Stimulated activated naive B cell treated with anti-CD40 and anti-IgM and Interleukin-4, amounts not matched to agents 10 μg/mL and 1 μg/mL and 100 μg/mL, for 72 hours (primary cell): ENCODE measurements at regions not wholly inside any gene's neighbourhood (a gene's known extent, or its start where the extent isn't known, plus 50 kb on each side); places are given as distances from the start of the nearest gene placed in this dataset.

Experiments used
- ATAC-seq, 2 donors: fragments of 150-1000 bp; cut with Tn5 transposase; replicated peaks; 2 replicates each; pipeline ENCODE4 v1.10.0; 2021; ENCODE audit warnings: moderate library complexity in 1 of 2
- DNase-seq: peaks from one replicate; pipeline ENCODE4 v3.0.0; 2021
- H3K27ac Mint-ChIP-seq: one replicate; pipeline ENCODE4 v1.8.0; 2022; ENCODE audit warnings: mild to moderate bottlenecking, mixed read lengths
- H3K27me3 Mint-ChIP-seq, 2 donors: one replicate each; pipeline ENCODE4 v1.8.0; 2022; ENCODE audit warnings: mixed read lengths in 2 of 2
- H3K36me3 Mint-ChIP-seq, 2 donors: one replicate each; pipeline ENCODE4 v1.8.0; 2022; ENCODE audit warnings: mixed read lengths in 2 of 2, mild to moderate bottlenecking in 1 of 2
- H3K4me1 Mint-ChIP-seq, 2 donors: one replicate each; pipeline ENCODE4 v1.8.0; 2022; ENCODE audit warnings: mixed read lengths in 2 of 2, mild to moderate bottlenecking in 1 of 2
- H3K4me3 Mint-ChIP-seq, 2 donors: one replicate each; pipeline ENCODE4 v1.8.0; 2022; ENCODE audit warnings: mild to moderate bottlenecking in 2 of 2, mixed read lengths in 2 of 2, moderate library complexity in 1 of 2
- H3K9me3 Mint-ChIP-seq, 2 donors: one replicate each; pipeline ENCODE4 v1.8.0; 2022; ENCODE audit warnings: mixed read lengths in 2 of 2, mild to moderate bottlenecking in 1 of 2

DNA sequence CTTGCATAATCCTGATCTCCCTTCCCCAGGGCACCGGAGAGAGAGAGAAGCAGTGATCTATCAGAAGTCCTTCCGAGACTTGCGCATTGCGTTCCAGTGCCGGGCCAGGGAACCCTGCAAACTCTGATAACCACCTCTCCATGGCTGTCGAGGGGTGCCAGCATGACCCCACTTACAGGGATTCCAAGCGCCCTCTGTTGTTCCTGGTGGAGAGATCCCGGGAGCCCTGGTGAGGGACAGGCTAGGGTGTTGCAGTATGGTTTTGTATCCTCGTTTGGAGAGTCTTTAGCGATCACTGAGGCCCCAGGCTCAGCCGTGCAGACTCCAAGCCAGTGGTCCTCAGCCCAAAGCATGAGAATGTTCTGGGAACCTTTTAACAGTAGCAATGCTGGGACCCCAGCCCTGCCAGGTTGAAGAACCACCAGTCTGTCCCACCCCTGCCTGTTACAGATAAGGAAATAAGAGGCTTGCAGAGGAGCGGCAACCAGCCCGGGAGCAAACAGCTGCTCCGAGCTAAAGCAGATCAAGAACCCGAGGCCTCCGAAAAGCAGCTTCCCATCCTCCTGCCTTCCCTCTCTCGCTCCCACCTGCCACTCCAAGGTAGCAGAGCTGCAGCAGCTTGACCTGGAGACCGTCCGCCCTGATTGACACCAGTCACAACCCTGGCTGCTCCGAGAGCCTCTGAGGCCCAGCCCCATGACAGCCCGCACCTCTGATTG is 150.3 kb upstream of the RPL38 start:
- Mint-ChIP-seq H3K27ac (no peak overlapping the region), H3K4me1 (no peaks in the 10 kb centered on the region), H3K9me3 (no peaks in the 10 kb centered on the region), H3K27me3 (peaks cover 27 to 46% of the 10 kb centered on the region in 2 donors), H3K4me3 (no peak overlapping the region), H3K36me3 (no peaks in the 10 kb centered on the region)
- DNase-seq (no peak), ATAC-seq (no peak)

DNA sequence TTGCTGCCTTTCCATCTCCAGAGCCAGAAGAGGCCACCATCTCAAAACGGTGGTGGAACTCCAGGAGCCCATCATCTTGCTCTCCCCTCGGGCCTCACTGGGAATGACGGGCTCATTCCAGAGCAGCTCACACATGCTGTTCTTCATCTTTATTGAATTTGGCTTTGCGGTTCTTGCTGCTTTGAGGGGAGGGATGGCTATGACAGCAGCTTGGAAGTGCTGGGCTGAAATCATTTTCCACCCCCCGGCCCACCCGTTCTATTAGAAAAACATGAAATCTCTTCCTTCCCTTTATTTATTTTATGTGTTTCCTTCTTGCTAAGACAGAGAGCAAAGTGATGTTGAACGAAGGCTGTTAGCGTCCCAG is 149.8 kb upstream of the RPL38 start:
- Mint-ChIP-seq H3K27me3 (peaks cover 27 to 46% of the 10 kb centered on the region in 2 donors), H3K4me3 (no peak overlapping the region), H3K36me3 (no peaks in the 10 kb centered on the region), H3K4me1 (no peaks in the 10 kb centered on the region), H3K27ac (no peak overlapping the region), H3K9me3 (no peaks in the 10 kb centered on the region)
- no peak for ATAC-seq
- no peak for DNase-seq

DNA sequence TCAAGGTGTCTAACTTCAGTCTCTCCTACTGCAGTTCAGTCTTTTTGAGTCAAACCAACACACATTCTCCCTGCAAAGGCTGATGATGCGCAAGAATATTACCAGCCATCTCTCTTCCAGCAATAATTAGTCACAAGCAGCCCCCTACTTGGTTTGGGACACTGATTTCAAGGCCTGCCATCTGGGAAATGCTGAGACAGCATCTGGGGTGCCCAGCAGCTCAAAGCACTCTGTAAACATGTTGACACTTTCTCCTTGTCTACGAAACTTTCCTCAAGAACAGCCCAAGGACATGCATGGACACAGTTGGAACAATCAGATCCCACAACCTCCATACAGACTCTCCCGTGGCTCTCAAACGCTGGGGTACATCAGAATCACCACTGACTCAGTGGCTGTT is 149.2 kb upstream of the RPL38 start:
- H3K4me1 Mint-ChIP-seq: no peaks in the 10 kb centered on the region
- H3K27me3 Mint-ChIP-seq: peaks cover 27 to 46% of the 10 kb centered on the region in 2 donors
- no peak overlapping the region for H3K27ac Mint-ChIP-seq
- no peaks in the 10 kb centered on the region for H3K36me3 Mint-ChIP-seq
- H3K9me3 Mint-ChIP-seq: no peaks in the 10 kb centered on the region
- H3K4me3 Mint-ChIP-seq: no peak overlapping the region
- no peak for DNase-seq
- no peak for ATAC-seq

DNA sequence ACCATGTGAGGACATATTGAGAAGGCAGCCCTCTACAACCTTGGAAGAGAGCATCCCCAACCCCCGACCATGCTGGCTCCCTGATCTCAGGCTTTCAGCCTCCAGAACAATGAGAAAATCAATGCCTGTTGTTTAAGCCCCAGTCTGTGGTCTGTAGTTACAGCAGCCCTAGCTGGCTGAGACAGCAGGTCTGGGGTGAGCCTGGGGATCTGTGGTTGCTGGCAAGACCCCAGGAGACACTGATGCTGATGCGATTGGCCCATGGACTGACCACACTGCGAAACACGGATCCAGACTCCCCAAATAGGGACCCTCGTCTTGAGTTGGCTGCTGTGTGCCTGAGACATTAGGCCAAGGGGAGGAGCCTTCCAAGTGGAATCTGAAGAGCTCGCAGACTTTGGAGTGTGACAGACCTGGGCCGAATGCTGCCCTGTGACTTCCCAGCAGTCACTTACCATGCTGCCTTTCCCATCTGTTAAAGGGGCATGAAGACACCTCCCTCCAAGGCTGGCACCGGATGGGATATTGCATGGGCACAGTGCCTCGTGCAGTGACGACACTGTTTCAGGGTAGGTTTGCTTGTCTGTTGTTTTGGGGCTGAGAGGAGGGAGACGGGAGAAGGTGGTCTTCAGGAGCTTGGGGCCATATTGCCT is 147.8 kb upstream of the RPL38 start:
- Mint-ChIP-seq H3K27ac (no peak overlapping the region), H3K4me3 (no peak overlapping the region), H3K4me1 (no peaks in the 10 kb centered on the region), H3K27me3 (peaks cover 28 to 51% of the 10 kb centered on the region in 2 donors), H3K36me3 (no peaks in the 10 kb centered on the region), H3K9me3 (peaks cover 0 to 3% of the 10 kb centered on the region in 2 donors)
- no peak for DNase-seq
- no peak for ATAC-seq

DNA sequence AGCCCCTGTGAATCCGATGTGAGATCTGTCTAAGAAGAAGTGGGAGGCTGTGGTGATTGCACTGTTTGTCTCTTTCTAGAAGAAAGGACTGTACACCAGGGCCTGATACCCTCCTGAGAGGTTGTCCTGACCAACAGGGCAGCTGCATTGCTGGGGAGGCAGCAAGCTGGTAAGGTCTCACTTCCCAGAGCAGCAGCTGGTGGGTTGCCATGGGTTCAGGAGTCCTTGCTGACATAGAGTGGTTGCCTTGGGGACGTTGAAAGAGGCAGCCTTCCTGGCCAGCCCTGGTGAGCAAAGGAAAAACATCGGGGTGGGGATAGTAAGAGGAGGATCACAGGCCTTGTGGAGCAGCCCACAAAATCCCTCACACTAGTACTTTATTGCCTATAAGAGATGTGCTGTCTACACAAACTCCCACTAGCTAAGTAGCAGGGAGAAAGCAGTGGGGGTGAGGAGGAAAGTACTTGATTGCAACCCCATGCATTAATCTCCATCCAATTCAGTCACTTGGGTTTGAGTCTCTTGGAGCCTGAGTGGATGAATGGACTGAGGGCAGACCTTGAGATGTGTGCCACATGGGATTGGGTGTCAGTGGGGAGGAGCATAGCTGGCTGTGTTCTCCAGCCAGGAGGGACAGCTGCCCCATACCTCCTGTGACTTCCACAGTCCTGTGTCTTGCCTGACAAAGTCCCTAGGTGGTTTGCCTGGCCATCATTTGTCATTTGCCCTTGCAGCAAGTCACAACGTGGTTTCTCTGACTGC is 143.8 kb upstream of the RPL38 start:
- ATAC-seq (no peak), DNase-seq (no peak)
- H3K27me3 Mint-ChIP-seq: peaks cover 24 to 44% of the 10 kb centered on the region in 2 donors
- no peaks in the 10 kb centered on the region for H3K36me3 Mint-ChIP-seq
- no peak overlapping the region for H3K4me3 Mint-ChIP-seq
- H3K9me3 Mint-ChIP-seq: peaks cover 0 to 3% of the 10 kb centered on the region in 2 donors
- no peak overlapping the region for H3K27ac Mint-ChIP-seq
- H3K4me1 Mint-ChIP-seq: no peaks in the 10 kb centered on the region

DNA sequence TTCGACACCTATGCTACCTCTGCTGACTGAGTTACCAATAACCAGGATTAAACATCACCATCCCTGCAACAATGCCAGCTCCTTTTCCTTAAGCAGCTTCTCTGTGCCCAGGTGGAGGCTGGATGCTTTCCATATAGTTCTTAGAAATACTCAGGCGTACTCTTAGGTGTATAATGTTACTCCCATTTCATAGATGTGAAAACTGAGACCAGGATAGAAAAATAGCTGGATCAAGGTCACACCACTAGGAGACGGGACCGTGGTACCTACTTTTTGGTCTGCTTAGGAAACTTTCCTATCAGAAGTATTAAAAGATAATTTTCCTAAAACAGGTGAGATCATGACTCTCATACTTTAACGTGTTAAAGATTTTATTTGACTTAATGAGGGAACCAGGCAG is 141.7 kb upstream of the RPL38 start:
- no peak for ATAC-seq
- Mint-ChIP-seq H3K9me3 (peaks cover 0 to 3% of the 10 kb centered on the region in 2 donors), H3K4me1 (no peaks in the 10 kb centered on the region), H3K27me3 (peaks cover 24 to 31% of the 10 kb centered on the region in 2 donors), H3K36me3 (no peaks in the 10 kb centered on the region), H3K27ac (no peak overlapping the region), H3K4me3 (no peak overlapping the region)
- DNase-seq: no peak

DNA sequence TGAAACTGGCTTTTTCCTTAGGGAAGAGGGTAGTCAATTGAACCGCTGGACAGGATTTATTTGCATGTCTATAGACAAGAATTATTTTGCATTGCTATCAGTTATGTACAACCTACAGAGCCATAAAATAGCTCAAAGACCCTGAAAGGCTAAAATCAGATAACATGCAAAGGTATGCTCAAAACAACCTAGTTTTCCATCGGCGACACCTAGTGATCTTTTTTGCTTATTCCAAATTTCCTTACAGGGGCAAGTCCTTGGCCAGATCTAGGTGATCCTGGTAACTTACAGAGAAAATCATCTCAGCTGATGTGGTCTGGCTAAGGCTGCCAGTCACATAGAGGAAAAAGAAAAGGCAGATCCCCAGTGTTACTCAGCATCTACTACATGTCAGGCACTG is 141.2 kb upstream of the RPL38 start:
- ATAC-seq: no peak
- no peak for DNase-seq
- H3K27ac Mint-ChIP-seq: no peak overlapping the region
- H3K36me3 Mint-ChIP-seq: no peaks in the 10 kb centered on the region
- H3K27me3 Mint-ChIP-seq: peaks cover 21 to 31% of the 10 kb centered on the region in 2 donors
- peaks cover 0 to 3% of the 10 kb centered on the region in 2 donors for H3K9me3 Mint-ChIP-seq
- no peaks in the 10 kb centered on the region for H3K4me1 Mint-ChIP-seq
- H3K4me3 Mint-ChIP-seq: no peak overlapping the region

DNA sequence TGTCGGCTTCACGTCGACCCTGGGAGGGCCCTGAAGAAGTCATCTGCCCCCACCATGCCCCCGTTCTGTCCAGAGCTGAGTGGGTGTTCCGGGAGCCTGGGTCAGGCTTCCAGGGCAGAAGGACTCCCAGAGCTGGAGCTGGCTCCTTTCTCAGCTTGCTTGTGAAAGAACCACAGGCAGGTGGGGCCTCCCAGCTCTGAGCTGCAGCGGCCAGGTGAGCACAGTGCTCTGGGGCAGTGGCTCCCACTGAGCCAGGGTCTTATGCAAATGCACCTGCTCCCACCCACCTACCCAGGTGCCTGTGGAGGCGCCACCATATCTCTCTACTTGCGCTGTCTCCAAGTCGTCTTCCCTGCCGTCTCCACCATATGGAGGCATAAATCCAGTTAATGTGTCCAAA is 140.0 kb upstream of the RPL38 start:
- Mint-ChIP-seq H3K9me3 (peaks cover 0 to 3% of the 10 kb centered on the region in 2 donors), H3K36me3 (no peaks in the 10 kb centered on the region), H3K27me3 (peaks cover 18 to 29% of the 10 kb centered on the region in 2 donors), H3K4me1 (no peaks in the 10 kb centered on the region), H3K4me3 (no peak overlapping the region), H3K27ac (no peak overlapping the region)
- ATAC-seq (no peak), DNase-seq (no peak)

DNA sequence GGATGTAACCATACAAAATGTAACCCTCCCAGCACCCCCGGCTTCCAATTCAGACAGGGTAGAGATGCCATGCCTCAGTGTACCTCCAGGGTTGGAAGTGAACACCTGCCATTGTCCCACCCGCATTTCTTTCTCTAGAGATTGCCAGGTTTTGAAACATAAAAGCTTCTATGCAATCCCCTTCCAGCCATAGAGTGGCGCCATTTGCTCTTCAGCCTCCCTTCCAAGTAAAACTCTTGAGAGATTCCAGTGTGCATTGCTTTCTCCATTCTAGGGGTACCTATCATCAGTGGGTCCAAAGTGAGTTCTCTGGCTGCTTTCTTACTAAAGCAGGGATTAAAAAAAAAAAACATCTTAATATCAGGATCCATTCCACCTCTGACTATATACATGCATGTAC is 133.1 kb upstream of the RPL38 start:
- Mint-ChIP-seq H3K36me3 (no peaks in the 10 kb centered on the region), H3K9me3 (peaks cover 1 to 5% of the 10 kb centered on the region in 2 donors), H3K4me1 (no peaks in the 10 kb centered on the region), H3K27me3 (peaks cover 8 to 15% of the 10 kb centered on the region in 2 donors), H3K27ac (no peak overlapping the region), H3K4me3 (no peak overlapping the region)
- DNase-seq (no peak), ATAC-seq (no peak)

DNA sequence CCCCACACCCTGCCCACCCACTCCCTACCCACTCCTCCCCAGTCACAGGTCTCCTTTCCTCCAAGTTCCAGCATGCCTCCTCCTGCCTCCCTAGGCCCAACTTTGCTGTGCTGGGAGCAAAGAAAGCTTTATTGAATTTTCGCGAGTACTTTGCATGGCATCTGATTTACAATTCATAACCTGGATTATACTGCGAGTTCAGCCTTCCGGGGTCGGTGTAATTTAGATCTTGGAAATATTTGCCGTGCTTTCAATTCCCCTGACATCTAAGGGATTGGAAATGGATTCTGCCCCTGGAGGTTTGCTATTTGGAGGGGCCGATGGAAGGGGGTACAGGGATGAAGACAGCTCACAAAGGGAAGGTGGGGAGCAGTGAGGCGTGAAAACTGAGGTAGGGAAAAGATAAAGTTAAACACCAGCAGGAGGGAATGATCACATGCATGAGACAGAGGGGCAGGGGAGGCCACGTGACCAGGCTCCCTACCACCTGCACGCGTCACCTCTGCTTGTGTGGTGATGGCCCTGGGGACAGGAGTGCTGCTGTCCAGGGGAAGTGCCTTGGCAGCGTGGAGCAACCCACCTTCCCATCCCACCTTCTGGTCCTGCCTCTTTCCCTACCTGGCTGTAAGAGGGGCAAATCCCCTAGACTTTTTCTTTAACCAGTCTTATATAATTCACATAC is 132.3 kb upstream of the RPL38 start:
- DNase-seq (no peak), ATAC-seq (no peak)
- Mint-ChIP-seq H3K9me3 (peaks cover 1 to 5% of the 10 kb centered on the region in 2 donors), H3K27me3 (peaks cover 8 to 15% of the 10 kb centered on the region in 2 donors), H3K27ac (no peak overlapping the region), H3K4me3 (no peak overlapping the region), H3K4me1 (no peaks in the 10 kb centered on the region), H3K36me3 (no peaks in the 10 kb centered on the region)

DNA sequence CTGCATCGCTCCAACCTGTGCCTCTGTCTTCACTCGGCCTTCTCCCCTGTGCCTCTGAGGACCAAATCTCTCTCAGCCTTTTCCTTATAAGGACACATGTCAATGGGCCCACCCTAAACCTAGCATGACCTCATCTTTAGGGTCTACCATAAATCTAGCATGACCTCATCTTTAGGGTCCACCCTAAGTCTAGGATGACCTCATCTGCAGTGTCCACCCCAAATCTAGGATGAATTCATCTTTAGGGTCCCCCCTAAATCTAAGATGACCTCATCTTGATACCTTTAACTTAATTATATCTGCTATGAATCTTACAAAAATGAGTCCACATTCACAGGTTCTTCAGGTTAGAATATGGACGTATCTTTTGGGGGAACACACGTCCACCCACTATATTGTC is 131.1 kb upstream of the RPL38 start:
- Mint-ChIP-seq H3K9me3 (peaks cover 1 to 5% of the 10 kb centered on the region in 2 donors), H3K27me3 (peaks cover 4 to 8% of the 10 kb centered on the region in 2 donors)

DNA sequence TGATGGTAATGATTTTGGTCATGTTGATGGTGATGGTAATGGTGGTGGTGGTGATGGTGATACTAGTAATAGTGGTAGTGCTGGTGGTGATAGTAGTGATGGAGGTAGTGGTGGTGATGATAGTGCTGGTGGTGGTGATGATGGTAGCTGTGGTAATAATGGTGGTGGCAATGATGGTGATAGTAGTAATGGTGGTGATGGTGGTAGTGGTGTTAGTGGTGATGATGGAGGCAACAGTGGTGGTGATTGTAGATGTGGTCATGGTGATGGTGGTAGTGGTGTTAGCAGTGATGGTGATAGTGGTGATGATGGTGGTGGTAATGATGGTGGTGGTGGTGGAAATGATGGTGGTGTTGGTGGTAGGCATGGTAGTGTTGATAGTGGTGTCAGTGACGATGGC is 127.0 kb upstream of the RPL38 start:
- DNase-seq (no peak), ATAC-seq (no peak)
- Mint-ChIP-seq H3K27me3 (peaks cover 0 to 7% of the 10 kb centered on the region in 2 donors), H3K4me1 (no peaks in the 10 kb centered on the region), H3K9me3 (peaks cover 1 to 5% of the 10 kb centered on the region in 2 donors), H3K27ac (no peak overlapping the region), H3K36me3 (no peaks in the 10 kb centered on the region), H3K4me3 (no peak overlapping the region)

More for the DNA sequence above, 131.1 kb upstream of the RPL38 start:
- no peak overlapping the region for H3K27ac Mint-ChIP-seq
- no peaks in the 10 kb centered on the region for H3K36me3 Mint-ChIP-seq
- no peak for ATAC-seq
- H3K4me3 Mint-ChIP-seq: no peak overlapping the region
- no peaks in the 10 kb centered on the region for H3K4me1 Mint-ChIP-seq
- no peak for DNase-seq

DNA sequence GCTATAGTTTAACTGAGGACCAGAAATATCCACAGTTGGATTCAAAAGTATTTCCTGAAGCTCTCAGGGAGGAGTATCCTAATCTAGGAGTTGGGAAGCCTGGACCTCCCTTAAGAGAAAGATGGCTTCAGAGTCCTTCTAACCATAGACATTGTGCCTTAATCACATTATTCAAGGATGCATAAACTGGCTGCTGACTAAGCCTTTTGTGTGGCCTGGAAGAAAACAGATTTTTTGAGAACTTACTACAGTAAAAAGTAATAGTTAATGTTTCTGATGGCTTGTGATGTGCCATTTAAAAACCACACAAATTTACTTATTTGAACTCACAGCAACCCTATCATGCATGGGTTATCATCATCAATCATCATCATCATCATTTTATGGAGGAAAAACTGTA is 126.2 kb upstream of the RPL38 start:
- H3K4me1 Mint-ChIP-seq: no peaks in the 10 kb centered on the region
- H3K4me3 Mint-ChIP-seq: no peak overlapping the region
- DNase-seq (no peak), ATAC-seq (no peak)
- H3K36me3 Mint-ChIP-seq: no peaks in the 10 kb centered on the region
- peaks cover 4 to 15% of the 10 kb centered on the region in 2 donors for H3K27me3 Mint-ChIP-seq
- peaks cover 1 to 5% of the 10 kb centered on the region in 2 donors for H3K9me3 Mint-ChIP-seq
- no peak overlapping the region for H3K27ac Mint-ChIP-seq

DNA sequence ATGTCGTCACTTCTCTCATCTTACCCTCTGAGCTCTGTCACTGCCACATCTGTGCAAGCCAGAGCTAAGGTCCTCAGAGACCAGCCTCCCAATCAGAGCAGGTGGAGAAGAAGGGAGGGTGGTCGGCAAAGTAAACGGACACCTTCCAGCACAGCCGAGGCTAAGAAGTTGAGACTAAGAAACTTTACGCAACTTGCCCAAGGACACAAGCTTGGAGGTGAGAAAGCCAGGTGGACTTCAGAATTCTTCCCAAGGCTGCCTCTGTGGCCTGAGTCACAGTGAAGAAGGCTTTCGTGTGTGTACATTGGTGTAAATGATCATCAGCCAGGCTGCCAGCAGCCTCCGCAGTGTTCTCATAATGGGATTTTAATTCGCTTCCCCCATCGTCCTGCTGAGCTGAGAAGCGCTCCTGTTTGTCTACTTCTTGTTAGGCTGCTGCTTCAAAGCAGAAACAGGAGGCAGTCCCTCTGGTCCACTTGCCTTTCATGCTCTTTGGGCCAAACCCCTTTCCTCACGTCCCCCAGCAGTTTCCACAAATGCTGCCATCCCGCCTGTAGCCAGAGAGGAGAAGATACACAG is 125.0 kb upstream of the RPL38 start:
- no peaks in the 10 kb centered on the region for H3K36me3 Mint-ChIP-seq
- no peak overlapping the region for H3K27ac Mint-ChIP-seq
- no peak for DNase-seq
- no peak overlapping the region for H3K4me3 Mint-ChIP-seq
- no peak for ATAC-seq
- peaks cover 11 to 25% of the 10 kb centered on the region in 2 donors for H3K27me3 Mint-ChIP-seq
- H3K9me3 Mint-ChIP-seq: peaks cover 0 to 3% of the 10 kb centered on the region in 2 donors
- no peaks in the 10 kb centered on the region for H3K4me1 Mint-ChIP-seq
